Neural progenitor cell (in vitro differentiated cells): ENCODE measurements at regions not wholly inside any gene's neighbourhood (a gene's known extent, or its start where the extent isn't known, plus 50 kb on each side); places are given as distances from the start of the nearest gene placed in this dataset.

Experiments
- DNase-seq: peaks from one replicate; pipeline ENCODE4 v3.0.0-alpha.2; 2016; ENCODE audit warnings: low spot score
- H2AFZ ChIP-seq: fragments of 200-600 bp; sonication (generic); replicated peaks from 2 replicates; pipeline ENCODE4 v1.6.1; 2016; ENCODE audit warnings: antibody characterized with exemption
- H3F3A ChIP-seq: fragments of 200-600 bp; sonication (generic); 2 replicates; pipeline ENCODE4 v1.6.1; 2016; ENCODE audit warnings: antibody characterized with exemption, low read depth
- H3K27ac ChIP-seq: fragments of 200-600 bp; sonication (generic); 2 replicates; pipeline ENCODE4 v1.5.1; 2016; ENCODE audit warnings: mild to moderate bottlenecking
- H3K27me3 ChIP-seq: fragments of 200-600 bp; sonication (generic); 2 replicates; pipeline ENCODE4 v1.6.1; 2016; ENCODE audit warnings: mild to moderate bottlenecking, moderate library complexity
- H3K36me3 ChIP-seq: fragments of 200-600 bp; sonication (generic); 2 replicates; pipeline ENCODE4 v1.5.1; 2016
- H3K4me1 ChIP-seq: fragments of 200-600 bp; sonication (generic); 2 replicates; pipeline ENCODE4 v1.6.1; 2016; ENCODE audit warnings: mixed run types
- H3K4me2 ChIP-seq: fragments of 200-600 bp; sonication (generic); 2 replicates; pipeline ENCODE4 v1.6.1; 2016
- H3K4me3 ChIP-seq: fragments of 200-600 bp; sonication (generic); 2 replicates; pipeline ENCODE4 v1.5.1; 2016
- H3K79me2 ChIP-seq: fragments of 200-600 bp; sonication (generic); 2 replicates; pipeline ENCODE4 v1.6.1; 2016; ENCODE audit warnings: low read depth
- H3K9ac ChIP-seq: fragments of 200-600 bp; sonication (generic); 2 replicates; pipeline ENCODE4 v1.6.1; 2016
- H3K9me3 ChIP-seq: fragments of 200-600 bp; sonication (generic); 2 replicates; pipeline ENCODE4 v1.5.1; 2016; ENCODE audit warnings: low read depth
- H4K20me1 ChIP-seq: fragments of 200-600 bp; sonication (generic); 2 replicates; pipeline ENCODE4 v1.6.1; 2016; ENCODE audit warnings: low read depth
- H3K27ac Mint-ChIP-seq: 3 replicates; pipeline ENCODE4 v1.8.0; 2021; ENCODE audit warnings: mixed read lengths
- H3K27me3 Mint-ChIP-seq: 2 replicates; pipeline ENCODE4 v1.8.0; 2022; ENCODE audit warnings: low read depth, mild to moderate bottlenecking, inconsistent platforms, moderate library complexity, mixed read lengths; ENCODE audit not compliant: insufficient read depth
- H3K36me3 Mint-ChIP-seq: 3 replicates; pipeline ENCODE4 v1.8.0; 2021; ENCODE audit warnings: mixed read lengths
- H3K4me1 Mint-ChIP-seq: 3 replicates; pipeline ENCODE4 v1.8.0; 2021; ENCODE audit warnings: mixed read lengths
- H3K4me3 Mint-ChIP-seq: 3 replicates; pipeline ENCODE4 v1.8.0; 2021; ENCODE audit warnings: mild to moderate bottlenecking, moderate library complexity, mixed read lengths
- H3K9me3 Mint-ChIP-seq: 3 replicates; pipeline ENCODE4 v1.8.0; 2020; ENCODE audit warnings: mixed read lengths
- EZH2 ChIP-seq: fragments of 200-600 bp; sonication (generic); IDR thresholded peaks from 2 replicates; pipeline ENCODE4 v1.6.1; 2017; ENCODE audit warnings: antibody characterized with exemption, mild to moderate bottlenecking, moderate library complexity
- EZH2phosphoT487 ChIP-seq: fragments of 200-600 bp; sonication (generic); IDR thresholded peaks from 2 replicates; pipeline ENCODE4 v1.6.1; 2017; ENCODE audit warnings: antibody characterized with exemption
- TF ChIP-seq, protein P1 (sequence below): fragments of 200-600 bp; sonication (generic); IDR thresholded peaks from 2 replicates; pipeline ENCODE4 v1.5.1; 2017; ENCODE audit warnings: antibody characterized with exemption, mild to moderate bottlenecking

DNA sequence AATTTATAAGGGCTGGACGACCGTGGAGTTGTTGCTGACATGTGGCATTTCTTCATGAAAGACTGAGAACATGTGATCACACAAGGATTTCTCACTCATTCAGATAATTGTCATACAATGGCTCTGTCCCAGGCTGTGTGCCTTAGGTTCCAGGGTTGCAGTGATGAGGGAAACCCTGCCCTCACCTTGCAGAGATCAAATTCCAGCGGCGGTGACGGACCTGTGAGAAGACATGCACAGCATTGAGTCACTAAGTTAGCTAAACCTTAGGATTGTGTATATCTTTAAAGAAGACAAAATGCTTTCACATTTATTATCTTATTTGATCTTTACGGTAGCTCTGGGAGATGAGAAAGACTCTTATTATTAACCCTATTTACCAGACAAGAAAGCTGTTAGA lies 1029.1 kb downstream of the BCL11B start:
- Mint-ChIP-seq H3K36me3 (no peaks in the 10 kb centered on the region), H3K27ac (no peak overlapping the region)
- no peaks in the 10 kb centered on the region for H3K9me3 ChIP-seq

DNA sequence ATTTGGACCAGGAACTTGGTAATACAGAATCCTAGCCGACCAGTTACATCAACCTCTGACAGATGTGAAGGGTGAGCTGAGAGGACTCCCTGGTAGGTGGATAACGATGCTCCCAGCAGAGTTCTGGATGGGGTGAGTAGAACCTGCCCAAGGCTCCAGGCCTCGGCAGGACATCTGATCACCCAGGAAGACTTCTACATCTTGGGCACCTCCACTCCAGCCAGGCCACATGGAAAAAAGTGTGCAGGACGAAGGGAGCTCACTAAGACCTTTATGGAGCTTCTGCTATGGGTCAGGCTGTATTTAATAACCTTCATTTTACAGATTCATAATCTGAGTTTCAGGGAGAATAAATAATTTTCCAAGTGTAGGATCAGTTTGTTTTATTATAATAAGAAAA lies 1028.7 kb downstream of the BCL11B start:
- Histone ChIP-seq H4K20me1 (no peaks in the 10 kb centered on the region), H3F3A (no peaks in the 10 kb centered on the region), H3K4me1 (no peaks in the 10 kb centered on the region), H3K9me3 (no peaks in the 10 kb centered on the region), H3K27ac (no peak overlapping the region), H3K4me3 (no peak overlapping the region), H3K4me2 (no peak overlapping the region), H3K79me2 (no peaks in the 10 kb centered on the region), H3K36me3 (no peaks in the 10 kb centered on the region), H3K27me3 (no peaks in the 10 kb centered on the region), H2AFZ (no peak overlapping the region), H3K9ac (no peak overlapping the region)
- H3K27me3 Mint-ChIP-seq, result peaks cover 3% of the 10 kb centered on the region
- H3K36me3 Mint-ChIP-seq, result no peaks in the 10 kb centered on the region
- H3K27ac Mint-ChIP-seq, result no peak overlapping the region
- no peak overlapping the region for H3K4me3 Mint-ChIP-seq
- no peak for TF ChIP-seq EZH2
- TF ChIP-seq, protein P1, sequence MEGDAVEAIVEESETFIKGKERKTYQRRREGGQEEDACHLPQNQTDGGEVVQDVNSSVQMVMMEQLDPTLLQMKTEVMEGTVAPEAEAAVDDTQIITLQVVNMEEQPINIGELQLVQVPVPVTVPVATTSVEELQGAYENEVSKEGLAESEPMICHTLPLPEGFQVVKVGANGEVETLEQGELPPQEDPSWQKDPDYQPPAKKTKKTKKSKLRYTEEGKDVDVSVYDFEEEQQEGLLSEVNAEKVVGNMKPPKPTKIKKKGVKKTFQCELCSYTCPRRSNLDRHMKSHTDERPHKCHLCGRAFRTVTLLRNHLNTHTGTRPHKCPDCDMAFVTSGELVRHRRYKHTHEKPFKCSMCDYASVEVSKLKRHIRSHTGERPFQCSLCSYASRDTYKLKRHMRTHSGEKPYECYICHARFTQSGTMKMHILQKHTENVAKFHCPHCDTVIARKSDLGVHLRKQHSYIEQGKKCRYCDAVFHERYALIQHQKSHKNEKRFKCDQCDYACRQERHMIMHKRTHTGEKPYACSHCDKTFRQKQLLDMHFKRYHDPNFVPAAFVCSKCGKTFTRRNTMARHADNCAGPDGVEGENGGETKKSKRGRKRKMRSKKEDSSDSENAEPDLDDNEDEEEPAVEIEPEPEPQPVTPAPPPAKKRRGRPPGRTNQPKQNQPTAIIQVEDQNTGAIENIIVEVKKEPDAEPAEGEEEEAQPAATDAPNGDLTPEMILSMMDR, result no peak
- TF ChIP-seq EZH2phosphoT487, result no peak
- H3K9me3 Mint-ChIP-seq, result peaks cover 5% of the 10 kb centered on the region
- no peaks in the 10 kb centered on the region for H3K4me1 Mint-ChIP-seq
- DNase-seq, result no peak

More for the DNA sequence above, 1029.1 kb downstream of the BCL11B start:
- Histone ChIP-seq H3K4me3 (no peak overlapping the region), H3K79me2 (no peaks in the 10 kb centered on the region), H3K27me3 (no peaks in the 10 kb centered on the region), H3K4me2 (no peak overlapping the region), H3K36me3 (no peaks in the 10 kb centered on the region), H4K20me1 (no peaks in the 10 kb centered on the region), H2AFZ (no peak overlapping the region), H3K9ac (no peak overlapping the region), H3K27ac (no peak overlapping the region), H3K4me1 (no peaks in the 10 kb centered on the region), H3F3A (no peaks in the 10 kb centered on the region)
- no peak for DNase-seq
- no peak for TF ChIP-seq EZH2
- TF ChIP-seq, protein P1, result no peak
- TF ChIP-seq EZH2phosphoT487, result no peak
- Mint-ChIP-seq H3K4me3 (no peak overlapping the region), H3K4me1 (no peaks in the 10 kb centered on the region), H3K9me3 (peaks cover 5% of the 10 kb centered on the region), H3K27me3 (peaks cover 3% of the 10 kb centered on the region)

DNA sequence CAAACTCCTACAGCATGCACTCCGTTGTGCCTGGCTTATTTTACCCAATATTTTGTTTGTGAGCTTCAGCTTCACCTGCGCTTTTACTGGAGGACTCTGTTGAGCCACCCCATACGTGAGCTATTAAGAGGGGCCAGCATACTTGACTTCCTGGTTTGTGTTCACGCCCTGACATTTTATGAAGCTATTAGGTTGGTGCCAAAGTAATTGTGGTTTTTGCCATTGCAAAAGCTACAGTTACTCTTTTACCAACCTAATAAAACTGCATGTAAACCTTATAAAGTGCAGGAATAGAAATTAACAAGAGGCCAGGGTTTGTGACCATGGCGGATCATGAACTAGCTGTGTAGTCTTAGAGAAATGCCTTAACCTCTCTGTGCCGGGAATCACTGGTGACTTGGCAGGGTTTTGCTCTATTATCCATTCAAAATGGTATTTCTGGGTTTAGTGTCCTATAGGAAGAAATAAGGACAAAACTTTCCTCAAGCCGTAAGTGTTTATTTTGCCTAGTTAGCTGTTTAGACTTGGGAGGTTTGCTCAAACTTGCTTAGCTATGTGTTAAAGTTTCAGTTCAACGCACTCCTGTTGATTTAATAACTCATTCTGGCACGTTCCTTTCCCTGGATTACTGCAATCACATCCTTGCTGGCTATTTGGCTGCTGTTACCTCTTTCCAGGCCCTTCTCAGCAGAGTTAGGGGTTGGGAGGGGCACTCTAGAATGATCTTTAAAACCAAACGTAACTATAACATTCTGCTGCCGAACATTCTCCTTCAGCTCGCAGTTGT lies 1027.6 kb downstream of the BCL11B start:
- Mint-ChIP-seq H3K36me3 (no peaks in the 10 kb centered on the region), H3K4me3 (no peak overlapping the region), H3K27ac (no peak overlapping the region), H3K4me1 (no peaks in the 10 kb centered on the region), H3K9me3 (peaks cover 5% of the 10 kb centered on the region), H3K27me3 (peaks cover under 1% of the 10 kb centered on the region)
- no peaks in the 10 kb centered on the region for H3F3A ChIP-seq
- no peak overlapping the region for H2AFZ ChIP-seq
- TF ChIP-seq, protein P1, result no peak
- TF ChIP-seq EZH2, result no peak
- TF ChIP-seq EZH2phosphoT487, result no peak
- H3K9me3 ChIP-seq, result no peaks in the 10 kb centered on the region
- H3K4me1 ChIP-seq, result no peaks in the 10 kb centered on the region
- no peak overlapping the region for H3K4me2 ChIP-seq
- no peaks in the 10 kb centered on the region for H3K27me3 ChIP-seq
- H3K4me3 ChIP-seq, result no peak overlapping the region
- DNase-seq, result no peak
- no peaks in the 10 kb centered on the region for H4K20me1 ChIP-seq
- H3K79me2 ChIP-seq, result no peaks in the 10 kb centered on the region
- H3K9ac ChIP-seq, result no peak overlapping the region
- no peaks in the 10 kb centered on the region for H3K36me3 ChIP-seq
- no peak overlapping the region for H3K27ac ChIP-seq
